HepG2 (cell line): ENCODE measurements at regions not wholly inside any gene's neighbourhood (a gene's known extent, or its start where the extent isn't known, plus 50 kb on each side); places are given as distances from the start of the nearest gene placed in this dataset.

Experiments
- EED ChIP-seq: sonication (generic); formaldehyde crosslinking; IDR thresholded peaks from 2 replicates; pipeline ENCODE4 v1.5.0; 2020; ENCODE audit warnings: mild to moderate bottlenecking, missing genetic modification reagents
- ELF4 ChIP-seq: sonication (generic); formaldehyde crosslinking; IDR thresholded peaks from 2 replicates; pipeline ENCODE4 v1.5.0; 2020; ENCODE audit warnings: missing genetic modification reagents, mild to moderate bottlenecking, moderate library complexity, borderline replicate concordance
- JDP2 ChIP-seq: sonication (generic); formaldehyde crosslinking; IDR thresholded peaks from 2 replicates; pipeline ENCODE4 v1.8.1; 2022; ENCODE audit warnings: missing genetic modification reagents, borderline replicate concordance
- MTF1 ChIP-seq: sonication (generic); formaldehyde crosslinking; IDR thresholded peaks from 2 replicates; pipeline ENCODE4 v1.5.0; 2020; ENCODE audit warnings: missing genetic modification reagents
- NFE2L1 ChIP-seq: sonication (generic); formaldehyde crosslinking; IDR thresholded peaks from 2 replicates; pipeline ENCODE4 v1.4.0; 2020; ENCODE audit warnings: missing genetic modification reagents, mild to moderate bottlenecking, borderline replicate concordance
- SMARCC2 ChIP-seq: fragments of 450-650 bp; IDR thresholded peaks from 2 replicates; pipeline ENCODE4 v1.6.1; 2017; ENCODE audit warnings: antibody characterized with exemption, mild to moderate bottlenecking
- TCF12 ChIP-seq, 2 experiments: fragments of 450-650 bp in 1 of 2; sonication (generic) in 1 of 2; formaldehyde crosslinking in 1 of 2; IDR thresholded peaks; 2 replicates each; pipeline versions ENCODE4 v1.6.1 to v1.8.0; 2017 to 2022; ENCODE audit warnings: antibody characterized with exemption in 1 of 2, mild to moderate bottlenecking in 1 of 2, missing genetic modification reagents in 1 of 2, moderate library complexity in 1 of 2

DNA sequence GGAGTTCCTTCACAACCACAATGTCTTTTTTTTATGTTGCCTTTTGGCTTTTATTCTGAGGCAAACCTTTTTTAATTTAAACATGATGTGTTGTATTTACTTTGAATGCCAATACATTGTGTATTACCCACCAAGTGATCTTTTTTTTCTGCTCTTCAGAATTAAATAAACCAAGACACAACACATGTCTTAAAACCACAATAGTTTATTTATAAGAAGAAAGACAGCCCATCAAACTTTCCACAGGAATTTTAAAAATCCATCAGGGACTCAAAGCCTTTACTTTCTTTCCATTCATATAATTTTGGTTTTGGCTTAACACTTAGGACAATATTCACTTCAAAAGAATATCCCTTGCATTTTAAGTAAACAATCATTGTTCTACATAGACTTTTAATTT lies 321.8 kb upstream of the MEF2C start:
- TF ChIP-seq TCF12 (IDR thresholded peaks at IDR 0.05) (no peak), TCF12 (CRISPR knock-in tag; IDR thresholded peaks at IDR 0.05) (no peak), SMARCC2 (no peak), ELF4 (no peak), EED (CRISPR knock-in tag) (no peak), JDP2 (no peak), NFE2L1 (CRISPR knock-in tag) (no peak), MTF1 (CRISPR knock-in tag) (no peak)
